GM20431 (cell line): ENCODE measurements at regions not wholly inside any gene's neighbourhood (a gene's known extent, or its start where the extent isn't known, plus 50 kb on each side); places are given as distances from the start of the nearest gene placed in this dataset.
"Not testable (repeated sequence)": the region's sequence is repeated elsewhere in the genome, so short reads cannot be mapped to it uniquely, and the experiment has no call there.

Experiments
- in situ Hi-C: fragments of 300-500 bp; cut with MseI, MboI; formaldehyde crosslinking; loops from one replicate; pipeline ENCODE4 v1.15.0; 2020; ENCODE audit warnings: low sequenced_read_pairs; ENCODE audit not compliant: unreplicated experiment

- in situ Hi-C loops, result no loop called here
Observed at GRCh38 chr2:182548031-182548950, 121.5 kb upstream of the PDE1A start.

GRCh38 chr2:182550234-182550633, 123.4 kb upstream of the PDE1A start:
- in situ Hi-C loops, result no loop called here

- in situ Hi-C loops, result not testable (repeated sequence)
Observed at GRCh38 chr2:182552232-182552631, 125.4 kb upstream of the PDE1A start.

GRCh38 chr2:182552785-182553184, 125.9 kb upstream of the PDE1A start:
- in situ Hi-C loops, result not testable (repeated sequence)

- in situ Hi-C loops, result no loop called here
Observed at GRCh38 chr2:182553483-182553882, 126.6 kb upstream of the PDE1A start.

- in situ Hi-C loops, result no loop called here
Observed at GRCh38 chr2:182554950-182555349, 128.1 kb upstream of the PDE1A start.

GRCh38 chr2:182558564-182558963, 131.7 kb upstream of the PDE1A start:
- in situ Hi-C loops, result no loop called here

GRCh38 chr2:182559623-182560022, 132.8 kb upstream of the PDE1A start:
- in situ Hi-C loops, result no loop called here

- in situ Hi-C loops, result no loop called here
Observed at GRCh38 chr2:182565911-182566567, 139.2 kb upstream of the PDE1A start.

GRCh38 chr2:182573553-182573952, 142.5 kb upstream of the DNAJC10 start:
- in situ Hi-C loops, result no loop called here

GRCh38 chr2:182577816-182578215, 138.2 kb upstream of the DNAJC10 start:
- in situ Hi-C loops, result loop anchor here (25.0 kb wide), 1 partner anchor 341 kb away; no protein-coding TSS in a partner anchor

- in situ Hi-C loops, result loop anchor here (25.0 kb wide), 1 partner anchor 344 kb away; no protein-coding TSS in a partner anchor
Observed at GRCh38 chr2:182581196-182581935, 134.7 kb upstream of the DNAJC10 start.

- in situ Hi-C loops, result loop anchor here (25.0 kb wide), 1 partner anchor 347 kb away; no protein-coding TSS in a partner anchor
Observed at GRCh38 chr2:182584462-182584861, 131.6 kb upstream of the DNAJC10 start.

- in situ Hi-C loops, result loop anchor here (25.0 kb wide), 1 partner anchor 348 kb away; no protein-coding TSS in a partner anchor
Observed at GRCh38 chr2:182585001-182585400, 131.1 kb upstream of the DNAJC10 start.

GRCh38 chr2:182585430-182585829, 130.6 kb upstream of the DNAJC10 start:
- in situ Hi-C loops, result loop anchor here (25.0 kb wide), 1 partner anchor 348 kb away; no protein-coding TSS in a partner anchor

GRCh38 chr2:182586426-182586825, 129.6 kb upstream of the DNAJC10 start:
- in situ Hi-C loops, result loop anchor here (25.0 kb wide), 1 partner anchor 349 kb away; no protein-coding TSS in a partner anchor

GRCh38 chr2:182587831-182588230, 128.2 kb upstream of the DNAJC10 start:
- in situ Hi-C loops, result loop anchor here (25.0 kb wide), 1 partner anchor 351 kb away; no protein-coding TSS in a partner anchor

- in situ Hi-C loops, result loop anchor here (25.0 kb wide), 1 partner anchor 352 kb away; no protein-coding TSS in a partner anchor
Observed at GRCh38 chr2:182589121-182589520, 126.9 kb upstream of the DNAJC10 start.

GRCh38 chr2:182591774-182592173, 124.3 kb upstream of the DNAJC10 start:
- in situ Hi-C loops, result loop anchor here (25.0 kb wide), 1 partner anchor 354 kb away; no protein-coding TSS in a partner anchor
